Transverse colon (tissue), 4 donors: ENCODE measurements at regions not wholly inside any gene's neighbourhood (a gene's known extent, or its start where the extent isn't known, plus 50 kb on each side); places are given as distances from the start of the nearest gene placed in this dataset.

Source experiments
- DNase-seq: peaks from one replicate; pipeline ENCODE4 v3.0.0-alpha.2; 2019
- H3K27ac ChIP-seq, 4 donors: fragments of 200-600 bp; sonication (generic); 2 replicates each; pipeline ENCODE4 v1.5.1; 2016 to 2018; ENCODE audit warnings: inconsistent platforms in 4 of 4
- H3K27me3 ChIP-seq: fragments of 200-600 bp; sonication (generic); 2 replicates; pipeline ENCODE4 v1.5.1; 2017; ENCODE audit warnings: inconsistent platforms
- H3K36me3 ChIP-seq, 4 donors: fragments of 200-600 bp; sonication (generic); 2 replicates each; pipeline ENCODE4 v1.5.1; 2017 to 2019; ENCODE audit warnings: inconsistent platforms in 4 of 4
- H3K4me1 ChIP-seq, 4 donors: fragments of 200-600 bp; sonication (generic); 2 replicates each; pipeline ENCODE4 v1.5.1; 2017 to 2020; ENCODE audit warnings: inconsistent platforms in 4 of 4
- H3K4me3 ChIP-seq, 4 donors: fragments of 200-600 bp; sonication (generic); 1 replicate in 1 of 4; 2 replicates in 3 of 4; pipeline versions ENCODE4 v1.5.1 to v1.6.1; 2017 to 2019; ENCODE audit warnings: inconsistent platforms in 4 of 4
- H3K9me3 ChIP-seq, 2 donors: fragments of 200-600 bp; sonication (generic); 2 replicates each; pipeline ENCODE4 v1.5.1; 2017 to 2019; ENCODE audit warnings: inconsistent platforms in 2 of 2
- CTCF ChIP-seq, 5 experiments: fragments of 200-600 bp in 3 of 5; fragments of 450-650 bp in 2 of 5; sonication (generic) in 3 of 5; IDR thresholded peaks; 1 replicate in 2 of 5; 2 replicates in 3 of 5; pipeline ENCODE4 v1.5.1; 2016 to 2017; ENCODE audit warnings: antibody characterized with exemption in 5 of 5, inconsistent platforms in 3 of 5, mild to moderate bottlenecking in 2 of 5, moderate library complexity in 1 of 5
- EP300 ChIP-seq: sonication (generic); formaldehyde crosslinking; IDR thresholded peaks from one replicate; pipeline ENCODE4 v1.6.1; 2017; ENCODE audit warnings: antibody characterized with exemption, low read depth
- POLR2A ChIP-seq: fragments of 450-650 bp; IDR thresholded peaks from one replicate; pipeline ENCODE4 v1.6.1; 2016; ENCODE audit warnings: antibody characterized with exemption, mild to moderate bottlenecking, moderate library complexity
- POLR2AphosphoS5 ChIP-seq, 3 donors: sonication (generic); formaldehyde crosslinking; IDR thresholded peaks; one replicate each; pipeline ENCODE4 v1.6.1; 2016; ENCODE audit warnings: antibody characterized with exemption in 3 of 3
- WGBS, 2 donors: methylation state at CpG; one replicate each; pipeline ENCODE4 v1.1.5; 2018; ENCODE audit warnings: low coverage in 1 of 2; 5-methylcytosine and 5-hydroxymethylcytosine counted together
- in situ Hi-C, 4 donors: fragments of 200-750 bp; cut with MboI; loops; one replicate each; pipeline versions ENCODE4 v1.15.0 to v1.15.1; 2017; ENCODE audit warnings: low sequenced_read_pairs in 3 of 4, low pct_ligation_motif_present in 1 of 4, low pct_unique_long_range_greater_than_20kb in 1 of 4
- intact Hi-C: fragments of 100-400 bp; cut with DNase I; formaldehyde crosslinking; loops from one replicate; pipeline ENCODE4 v1.15.1; 2023; ENCODE audit warnings: low total_unique reads

- Histone ChIP-seq H3K27ac (no peak overlapping the region), H3K36me3 (no peaks in the 10 kb centered on the region), H3K9me3 (no peaks in the 10 kb centered on the region), H3K27me3 (no peaks in the 10 kb centered on the region), H3K4me1 (no peaks in the 10 kb centered on the region), H3K4me3 (no peak overlapping the region)
- in situ Hi-C loops (no loop called here), intact Hi-C loops (loop anchor here (5.0 kb wide), 1 partner anchor 120 kb away; no protein-coding TSS in a partner anchor)
- 71 to 92% methylated on average over 2 of the region's 2 CpGs for WGBS, 2 donors
- TF ChIP-seq POLR2AphosphoS5 (IDR thresholded peaks at IDR 0.05) (no peak), CTCF (IDR thresholded peaks at IDR 0.05) (no peak), POLR2A (no peak), EP300 (no peak)
- DNase-seq = no peak
Observed at GRCh38 chr2:16747689-16748088, 82.1 kb upstream of the CYRIA start.

GRCh38 chr2:16747257-16747656 is 81.6 kb upstream of the CYRIA start:
- 83 to 89% methylated on average over 3 to 5 of the region's 5 CpGs for WGBS, 2 donors
- H3K4me3 ChIP-seq = no peak overlapping the region
- H3K4me1 ChIP-seq = no peaks in the 10 kb centered on the region
- TF ChIP-seq POLR2A (no peak), CTCF (IDR thresholded peaks at IDR 0.05) (no peak), POLR2AphosphoS5 (IDR thresholded peaks at IDR 0.05) (no peak), EP300 (no peak)
- in situ Hi-C loops = no loop called here
- H3K9me3 ChIP-seq = no peaks in the 10 kb centered on the region
- H3K36me3 ChIP-seq = no peaks in the 10 kb centered on the region
- intact Hi-C loops = loop anchor here (5.0 kb wide), 1 partner anchor 120 kb away; no protein-coding TSS in a partner anchor
- no peak for DNase-seq
- no peaks in the 10 kb centered on the region for H3K27me3 ChIP-seq
- H3K27ac ChIP-seq = no peak overlapping the region

GRCh38 chr2:16746833-16747232 is 81.2 kb upstream of the CYRIA start:
- no peak overlapping the region for H3K4me3 ChIP-seq
- WGBS, 2 donors = 85% methylated on average over 3 of the region's 3 CpGs

GRCh38 chr2:16746329-16746728 is 80.7 kb upstream of the CYRIA start:
- Histone ChIP-seq H3K27me3 (no peaks in the 10 kb centered on the region), H3K9me3 (no peaks in the 10 kb centered on the region), H3K4me1 (no peaks in the 10 kb centered on the region), H3K27ac (no peak overlapping the region), H3K4me3 (no peak overlapping the region), H3K36me3 (no peaks in the 10 kb centered on the region)
- TF ChIP-seq EP300 (no peak), CTCF (IDR thresholded peaks at IDR 0.05) (no peak), POLR2AphosphoS5 (IDR thresholded peaks at IDR 0.05) (no peak), POLR2A (no peak)
- intact Hi-C loops (loop anchor here (5.0 kb wide), 1 partner anchor 119 kb away; no protein-coding TSS in a partner anchor), in situ Hi-C loops (no loop called here)
- WGBS, 2 donors = 84 to 87% methylated on average over 2 to 4 of the region's 4 CpGs
- DNase-seq = no peak

More at GRCh38 chr2:16746833-16747232, 81.2 kb upstream of the CYRIA start:
- in situ Hi-C loops (no loop called here), intact Hi-C loops (loop anchor here (5.0 kb wide), 1 partner anchor 120 kb away; no protein-coding TSS in a partner anchor)
- Histone ChIP-seq H3K9me3 (no peaks in the 10 kb centered on the region), H3K4me1 (no peaks in the 10 kb centered on the region), H3K36me3 (no peaks in the 10 kb centered on the region), H3K27me3 (no peaks in the 10 kb centered on the region), H3K27ac (no peak overlapping the region)
- TF ChIP-seq POLR2A (no peak), CTCF (IDR thresholded peaks at IDR 0.05) (no peak), EP300 (no peak), POLR2AphosphoS5 (IDR thresholded peaks at IDR 0.05) (no peak)
- no peak for DNase-seq
